ENCODE measurements at regions not wholly inside any gene's neighbourhood (a gene's known extent, or its start where the extent isn't known, plus 50 kb on each side); places are given as distances from the start of the nearest gene placed in this dataset.

DNA sequence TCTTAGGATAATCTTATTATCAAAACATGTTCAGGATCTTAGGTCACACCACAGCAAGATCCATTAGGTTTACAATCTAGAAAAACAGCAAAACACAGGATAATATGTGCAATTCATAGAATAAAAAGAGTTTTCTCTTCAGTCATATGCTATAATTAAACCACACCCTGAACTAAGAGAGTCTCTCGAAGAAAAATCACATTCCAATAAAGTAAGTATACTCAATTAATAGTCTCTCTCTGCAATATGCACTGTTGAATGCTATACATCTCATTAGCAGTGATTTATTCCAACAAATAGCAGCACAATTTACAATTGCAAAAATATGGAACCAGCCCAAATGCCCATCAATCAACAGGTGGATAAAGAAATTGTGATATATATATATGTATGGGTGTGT is 383.7 kb downstream of the PPP3CA start:
- Histone ChIP-seq H3F3A (ENCODE audit: insufficient read depth, low read depth) (no peaks in the 10 kb centered on the region), H2AFZ (no peak overlapping the region), H3K79me2 (ENCODE audit: low read depth) (no peaks in the 10 kb centered on the region), H3K36me3 (ENCODE audit: low read depth) (no peaks in the 10 kb centered on the region), H4K20me1 (ENCODE audit: insufficient read depth) (no peaks in the 10 kb centered on the region), H3K27me3 (ENCODE audit: insufficient read depth, low read depth) (no peaks in the 10 kb centered on the region), H3K4me1 (replicated peaks; ENCODE audit: insufficient read depth) (0 out of 2 replicates have a peak, but pooled peaks cover 4% of the 10 kb centered on the region), H3K9me3 (ENCODE audit: insufficient read depth, low read depth) (no peaks in the 10 kb centered on the region), H3K4me2 (no peak overlapping the region), H3K4me3 (no peak overlapping the region), H3K9me2 (ENCODE audit: insufficient read depth) (no peaks in the 10 kb centered on the region; the same call in 1 of the 2 replicates), H3K27ac (no peak overlapping the region)
- DNase-seq = no peak
- no TSS peak for BruUV-seq (replicated peaks)
- intact Hi-C loops (cut with micrococcal nuclease; ENCODE audit: unreplicated experiment) = no loop called here
- POLR2A ChIA-PET (ENCODE audit: unreplicated experiment) = no interaction called here
- TF ChIP-seq, protein P1, sequence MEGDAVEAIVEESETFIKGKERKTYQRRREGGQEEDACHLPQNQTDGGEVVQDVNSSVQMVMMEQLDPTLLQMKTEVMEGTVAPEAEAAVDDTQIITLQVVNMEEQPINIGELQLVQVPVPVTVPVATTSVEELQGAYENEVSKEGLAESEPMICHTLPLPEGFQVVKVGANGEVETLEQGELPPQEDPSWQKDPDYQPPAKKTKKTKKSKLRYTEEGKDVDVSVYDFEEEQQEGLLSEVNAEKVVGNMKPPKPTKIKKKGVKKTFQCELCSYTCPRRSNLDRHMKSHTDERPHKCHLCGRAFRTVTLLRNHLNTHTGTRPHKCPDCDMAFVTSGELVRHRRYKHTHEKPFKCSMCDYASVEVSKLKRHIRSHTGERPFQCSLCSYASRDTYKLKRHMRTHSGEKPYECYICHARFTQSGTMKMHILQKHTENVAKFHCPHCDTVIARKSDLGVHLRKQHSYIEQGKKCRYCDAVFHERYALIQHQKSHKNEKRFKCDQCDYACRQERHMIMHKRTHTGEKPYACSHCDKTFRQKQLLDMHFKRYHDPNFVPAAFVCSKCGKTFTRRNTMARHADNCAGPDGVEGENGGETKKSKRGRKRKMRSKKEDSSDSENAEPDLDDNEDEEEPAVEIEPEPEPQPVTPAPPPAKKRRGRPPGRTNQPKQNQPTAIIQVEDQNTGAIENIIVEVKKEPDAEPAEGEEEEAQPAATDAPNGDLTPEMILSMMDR (conservative IDR thresholded peaks at IDR 0.05) = no peak
- TF ChIP-seq EZH2 (IDR thresholded peaks at IDR 0.05; ENCODE audit: low read depth) = no peak
- CTCF ChIA-PET = no interaction called here

DNA sequence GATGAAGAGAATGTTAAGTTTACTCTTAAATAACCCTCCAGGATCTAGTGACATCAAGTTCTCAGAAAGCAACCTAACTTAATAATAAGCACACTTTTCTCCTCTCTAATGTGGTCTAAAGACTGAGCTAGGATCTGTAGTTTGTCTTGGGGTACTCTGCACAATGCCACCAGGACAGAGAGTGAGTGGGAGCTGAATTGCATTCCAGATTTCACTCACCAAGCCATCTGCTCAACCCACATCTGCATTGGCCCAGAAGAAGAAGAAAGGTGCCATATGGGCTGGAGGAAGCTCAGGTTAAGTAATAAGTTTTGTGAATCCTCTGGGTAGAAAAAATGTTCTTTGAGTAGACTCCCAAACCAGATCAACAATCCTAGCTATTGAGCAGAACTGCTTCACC is 384.6 kb downstream of the PPP3CA start:
- Histone ChIP-seq H3K4me1 (replicated peaks; ENCODE audit: insufficient read depth) (0 out of 2 replicates have a peak, but pooled peaks cover 4% of the 10 kb centered on the region), H3K36me3 (ENCODE audit: low read depth) (no peaks in the 10 kb centered on the region), H3K9me2 (ENCODE audit: insufficient read depth) (no peaks in the 10 kb centered on the region; the same call in 1 of the 2 replicates), H3K4me2 (no peak overlapping the region), H2AFZ (no peak overlapping the region), H3F3A (ENCODE audit: insufficient read depth, low read depth) (no peaks in the 10 kb centered on the region), H3K79me2 (ENCODE audit: low read depth) (no peaks in the 10 kb centered on the region), H3K4me3 (no peak overlapping the region), H3K27me3 (ENCODE audit: insufficient read depth, low read depth) (no peaks in the 10 kb centered on the region), H4K20me1 (ENCODE audit: insufficient read depth) (no peaks in the 10 kb centered on the region), H3K27ac (no peak overlapping the region), H3K9me3 (ENCODE audit: insufficient read depth, low read depth) (no peaks in the 10 kb centered on the region)
- POLR2A ChIA-PET (ENCODE audit: unreplicated experiment) = no interaction called here
- intact Hi-C loops (cut with micrococcal nuclease; ENCODE audit: unreplicated experiment) = no loop called here
- TF ChIP-seq, protein P1 (conservative IDR thresholded peaks at IDR 0.05) = no peak
- no peak for TF ChIP-seq EZH2 (IDR thresholded peaks at IDR 0.05; ENCODE audit: low read depth)
- BruUV-seq (replicated peaks) = no TSS peak
- CTCF ChIA-PET = no interaction called here
- no peak for DNase-seq

DNA sequence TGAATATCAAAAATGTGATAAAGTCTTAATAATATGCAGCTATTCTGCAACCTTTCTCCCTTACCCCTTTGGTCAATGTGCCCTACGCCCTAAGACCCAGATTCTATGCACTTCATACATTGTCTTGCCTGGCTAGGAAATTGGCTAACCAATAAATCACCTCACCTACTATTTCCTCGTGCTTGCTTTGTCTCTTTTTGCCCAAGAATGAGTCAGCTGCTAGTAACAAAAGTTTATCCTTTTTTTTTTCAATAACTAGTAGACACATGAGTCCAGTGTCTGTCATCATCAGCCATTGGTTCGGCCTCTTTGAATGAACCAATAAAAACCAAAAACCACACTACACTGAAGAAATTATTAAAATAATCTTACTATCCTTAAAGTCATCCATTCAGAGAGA is 387.1 kb downstream of the PPP3CA start:
- H3K9me2 ChIP-seq (ENCODE audit: insufficient read depth) = no peaks in the 10 kb centered on the region
- CTCF ChIA-PET = no interaction called here
- H3K4me3 ChIP-seq = no peak overlapping the region
- H3K36me3 ChIP-seq (ENCODE audit: low read depth) = no peaks in the 10 kb centered on the region
- H3K79me2 ChIP-seq (ENCODE audit: low read depth) = no peaks in the 10 kb centered on the region
- intact Hi-C loops (cut with micrococcal nuclease; ENCODE audit: unreplicated experiment) = no loop called here
- no peaks in the 10 kb centered on the region for H4K20me1 ChIP-seq (ENCODE audit: insufficient read depth)
- POLR2A ChIA-PET (ENCODE audit: unreplicated experiment) = no interaction called here
- DNase-seq = no peak
- no peak overlapping the region for H3K27ac ChIP-seq
- TF ChIP-seq, protein P1 (conservative IDR thresholded peaks at IDR 0.05) = no peak
- TF ChIP-seq EZH2 (IDR thresholded peaks at IDR 0.05; ENCODE audit: low read depth) = no peak
- no peaks in the 10 kb centered on the region for H3F3A ChIP-seq (ENCODE audit: insufficient read depth, low read depth)
- H2AFZ ChIP-seq = no peak overlapping the region
- no TSS peak for BruUV-seq (replicated peaks)
- no peaks in the 10 kb centered on the region for H3K27me3 ChIP-seq (ENCODE audit: insufficient read depth, low read depth)
- 0 out of 2 replicates have a peak, but pooled peaks cover 4% of the 10 kb centered on the region for H3K4me1 ChIP-seq (replicated peaks; ENCODE audit: insufficient read depth)
- no peak overlapping the region for H3K4me2 ChIP-seq
- no peaks in the 10 kb centered on the region for H3K9me3 ChIP-seq (ENCODE audit: insufficient read depth, low read depth)
